HG03432 (cell line): ENCODE measurements at regions not wholly inside any gene's neighbourhood (a gene's known extent, or its start where the extent isn't known, plus 50 kb on each side); places are given as distances from the start of the nearest gene placed in this dataset.

Experiments
- ATAC-seq: cut with Tn5 transposase; IDR thresholded peaks from one replicate; pipeline ENCODE4 v1.9.1; 2021; ENCODE audit warnings: mild to moderate bottlenecking, moderate library complexity; ENCODE audit not compliant: unreplicated experiment

- no peak for ATAC-seq
Observed at GRCh38 chr3:70805061-70805889, 492.8 kb upstream of the MDFIC2 start.

- ATAC-seq = no peak
Observed at GRCh38 chr3:70803891-70804290, 491.5 kb upstream of the MDFIC2 start.

GRCh38 chr3:70803319-70803718 lies 490.9 kb upstream of the MDFIC2 start:
- no peak for ATAC-seq

- ATAC-seq = no peak
Observed at GRCh38 chr3:70800951-70801350, 488.5 kb upstream of the MDFIC2 start.

GRCh38 chr3:70789878-70790277 lies 477.4 kb upstream of the MDFIC2 start:
- no peak for ATAC-seq

- no peak for ATAC-seq
Observed at GRCh38 chr3:70780790-70781189, 468.4 kb upstream of the MDFIC2 start.

- ATAC-seq = no peak
Observed at GRCh38 chr3:70779296-70779695, 466.9 kb upstream of the MDFIC2 start.

GRCh38 chr3:70776081-70776480 lies 463.6 kb upstream of the MDFIC2 start:
- no peak for ATAC-seq

- ATAC-seq = no peak
Observed at GRCh38 chr3:70775257-70775656, 462.8 kb upstream of the MDFIC2 start.

GRCh38 chr3:70774641-70775040 lies 462.2 kb upstream of the MDFIC2 start:
- ATAC-seq = no peak

- ATAC-seq = no peak
Observed at GRCh38 chr3:70771426-70772147, 459.1 kb upstream of the MDFIC2 start.

GRCh38 chr3:70770650-70771049 lies 458.2 kb upstream of the MDFIC2 start:
- ATAC-seq = no peak

GRCh38 chr3:70766301-70766700 lies 453.9 kb upstream of the MDFIC2 start:
- ATAC-seq = no peak

- no peak for ATAC-seq
Observed at GRCh38 chr3:70763894-70764293, 451.5 kb upstream of the MDFIC2 start.

- no peak for ATAC-seq
Observed at GRCh38 chr3:70757658-70758057, 445.2 kb upstream of the MDFIC2 start.

GRCh38 chr3:70755526-70755925 lies 443.1 kb upstream of the MDFIC2 start:
- ATAC-seq = no peak

GRCh38 chr3:70754314-70754713 lies 441.9 kb upstream of the MDFIC2 start:
- ATAC-seq = no peak

- ATAC-seq = no peak
Observed at GRCh38 chr3:70753572-70753971, 441.1 kb upstream of the MDFIC2 start.

- ATAC-seq = no peak
Observed at GRCh38 chr3:70752051-70752450, 439.6 kb upstream of the MDFIC2 start.

- no peak for ATAC-seq
Observed at GRCh38 chr3:70749122-70749521, 436.7 kb upstream of the MDFIC2 start.

GRCh38 chr3:70748593-70748992 lies 436.2 kb upstream of the MDFIC2 start:
- ATAC-seq = no peak

- ATAC-seq = no peak
Observed at GRCh38 chr3:70747847-70748246, 435.4 kb upstream of the MDFIC2 start.
